Kidney (tissue), 13 donors: ENCODE measurements at regions not wholly inside any gene's neighbourhood (a gene's known extent, or its start where the extent isn't known, plus 50 kb on each side); places are given as distances from the start of the nearest gene placed in this dataset.

ENCODE experiments used
- DNase-seq, 5 donors: peaks; one replicate each; pipeline ENCODE4 v3.0.0-alpha.2; 2013 to 2020
- FAIRE-seq: peaks from 2 replicates; lab custom pipeline; 2012; peaks lifted over from hg19 to GRCh38; lab: Jason Lieb, UNC
- H3K27ac ChIP-seq, 2 donors: one replicate each; pipeline ENCODE4 v1.7.0; 2013; ENCODE audit warnings: low read depth in 2 of 2, low read length in 2 of 2, inconsistent platforms in 1 of 2
- H3K27me3 ChIP-seq: one replicate; pipeline ENCODE4 v1.7.1; 2013; ENCODE audit warnings: low read length, inconsistent platforms; ENCODE audit not compliant: control insufficient read depth, insufficient read depth
- H3K36me3 ChIP-seq, 3 donors: one replicate each; pipeline versions ENCODE4 v1.7.0 to v1.7.1; 2013; ENCODE audit warnings: low read length in 3 of 3, control low read depth in 1 of 3, inconsistent platforms in 1 of 3; ENCODE audit not compliant: insufficient read depth in 3 of 3, control insufficient read depth in 2 of 3
- H3K4me1 ChIP-seq, 3 donors: one replicate each; pipeline versions ENCODE4 v1.7.0 to v1.7.1; 2013; ENCODE audit warnings: low read length in 3 of 3, inconsistent platforms in 1 of 3, low read depth in 1 of 3; ENCODE audit not compliant: control insufficient read depth in 2 of 3, insufficient read depth in 2 of 3
- H3K4me3 ChIP-seq, 3 donors: one replicate each; pipeline versions ENCODE4 v1.7.0 to v1.8.1; 2013; ENCODE audit warnings: low read length in 3 of 3, control low read depth in 1 of 3, inconsistent platforms in 1 of 3
- H3K9ac ChIP-seq, 3 donors: one replicate each; pipeline versions ENCODE4 v1.7.0 to v1.7.1; 2013; ENCODE audit warnings: low read length in 3 of 3, control low read depth in 1 of 3, inconsistent platforms in 1 of 3
- H3K9me3 ChIP-seq, 3 donors: one replicate each; pipeline versions ENCODE4 v1.7.0 to v1.7.1; 2013; ENCODE audit warnings: low read length in 3 of 3, control low read depth in 1 of 3, inconsistent platforms in 1 of 3; ENCODE audit not compliant: control insufficient read depth in 2 of 3, insufficient read depth in 1 of 3
- CTCF ChIP-seq: IDR thresholded peaks from 3 replicates; pipeline ENCODE4 v1.5.1; 2012; ENCODE audit warnings: mild to moderate bottlenecking, moderate library complexity, borderline replicate concordance; ENCODE audit not compliant: insufficient read depth; ENCODE audit errors: extremely low read depth
- intact Hi-C: fragments of 100-400 bp; cut with DNase I; formaldehyde crosslinking; loops from one replicate; pipeline ENCODE4 v1.11.1; 2022
- donor health status: control.
- donor health status: control.
- donor health status: control.
- donor health status: control.
- donor health status: control.
- donor health status: DM: yes; HTN: yes; CAD: no.
- donor health status: Normal renal cell carcinoma (clear cell type).

- no peak for DNase-seq
- intact Hi-C loops: no loop called here
Measured at GRCh38 chr1:2885001-2885400, 83.5 kb upstream of the TTC34 start.

GRCh38 chr1:2886631-2887030 is 85.1 kb upstream of the TTC34 start:
- H3K36me3 ChIP-seq: no peaks in the 10 kb centered on the region
- FAIRE-seq (no peak), DNase-seq (no peak)
- H3K9ac ChIP-seq: no peak overlapping the region
- peaks cover 0 to 2% (median 0%) of the 10 kb centered on the region in 3 donors for H3K4me1 ChIP-seq
- H3K27ac ChIP-seq: no peak overlapping the region
- TF ChIP-seq CTCF: no peak
- intact Hi-C loops: no loop called here
- no peak overlapping the region for H3K4me3 ChIP-seq
- H3K27me3 ChIP-seq: no peaks in the 10 kb centered on the region
- H3K9me3 ChIP-seq: no peaks in the 10 kb centered on the region

More at GRCh38 chr1:2885001-2885400, 83.5 kb upstream of the TTC34 start:
- FAIRE-seq: no peak
- no peaks in the 10 kb centered on the region for H3K27me3 ChIP-seq
- H3K4me1 ChIP-seq: peaks cover 0 to 2% (median 0%) of the 10 kb centered on the region in 3 donors
- H3K36me3 ChIP-seq: no peaks in the 10 kb centered on the region
- no peak overlapping the region for H3K4me3 ChIP-seq
- no peaks in the 10 kb centered on the region for H3K9me3 ChIP-seq
- no peak overlapping the region for H3K27ac ChIP-seq
- H3K9ac ChIP-seq: no peak overlapping the region
- TF ChIP-seq CTCF: no peak

- no peak overlapping the region for H3K27ac ChIP-seq
- no peaks in the 10 kb centered on the region for H3K27me3 ChIP-seq
- no peak for TF ChIP-seq CTCF
- FAIRE-seq (no peak), DNase-seq (no peak)
- H3K36me3 ChIP-seq: no peaks in the 10 kb centered on the region
- H3K4me1 ChIP-seq: peaks cover 0 to 2% (median 0%) of the 10 kb centered on the region in 3 donors
- H3K9ac ChIP-seq: no peak overlapping the region
- no peak overlapping the region for H3K4me3 ChIP-seq
- no peaks in the 10 kb centered on the region for H3K9me3 ChIP-seq
- intact Hi-C loops: no loop called here
Measured at GRCh38 chr1:2887941-2888855, 86.7 kb upstream of the TTC34 start.
